Smooth muscle cell (in vitro differentiated cells): ENCODE measurements at regions not wholly inside any gene's neighbourhood (a gene's known extent, or its start where the extent isn't known, plus 50 kb on each side); places are given as distances from the start of the nearest gene placed in this dataset.
A peak's percentile ranks its signal among the peaks of the same experiment; 100 is the strongest.

Source experiments
- DNase-seq: peaks from one replicate; lab custom pipeline; 2025; ENCODE audit not compliant: unreplicated experiment; lab: John Stamatoyannopoulos, UW
- H2AFZ ChIP-seq: fragments of 200-600 bp; sonication (generic); 2 replicates; pipeline ENCODE4 v1.6.0; 2016; ENCODE audit warnings: antibody characterized with exemption, low read depth, mild to moderate bottlenecking
- H3F3A ChIP-seq: fragments of 200-600 bp; sonication (generic); 2 replicates; pipeline ENCODE4 v1.6.0; 2017; ENCODE audit warnings: antibody characterized with exemption, low read depth
- H3K27ac ChIP-seq: fragments of 200-600 bp; sonication (generic); 2 replicates; pipeline ENCODE4 v1.5.1; 2016; ENCODE audit warnings: low read depth, mild to moderate bottlenecking
- H3K27me3 ChIP-seq: fragments of 200-600 bp; sonication (generic); 2 replicates; pipeline ENCODE4 v1.6.1; 2016; ENCODE audit warnings: low read depth, mild to moderate bottlenecking
- H3K36me3 ChIP-seq: fragments of 200-600 bp; sonication (generic); 2 replicates; pipeline ENCODE4 v1.5.1; 2016; ENCODE audit warnings: low read depth
- H3K4me1 ChIP-seq: fragments of 200-600 bp; sonication (generic); 2 replicates; pipeline ENCODE4 v1.5.1; 2016; ENCODE audit warnings: low read depth
- H3K4me2 ChIP-seq: fragments of 200-600 bp; sonication (generic); 2 replicates; pipeline ENCODE4 v1.6.0; 2016; ENCODE audit warnings: mild to moderate bottlenecking
- H3K4me3 ChIP-seq: fragments of 200-600 bp; sonication (generic); 2 replicates; pipeline ENCODE4 v1.5.1; 2016; ENCODE audit warnings: mild to moderate bottlenecking
- H3K79me2 ChIP-seq: fragments of 200-600 bp; sonication (generic); 2 replicates; pipeline ENCODE4 v1.6.0; 2016; ENCODE audit warnings: low read depth, mild to moderate bottlenecking
- H3K9ac ChIP-seq: fragments of 200-600 bp; sonication (generic); 2 replicates; pipeline ENCODE4 v1.6.0; 2016; ENCODE audit warnings: low read depth
- H3K9me3 ChIP-seq: fragments of 200-600 bp; sonication (generic); replicated peaks from 2 replicates; pipeline ENCODE4 v1.5.1; 2016; ENCODE audit warnings: low read depth
- H4K20me1 ChIP-seq: fragments of 200-600 bp; sonication (generic); 2 replicates; pipeline ENCODE4 v1.6.0; 2016; ENCODE audit warnings: low read depth
- WGBS: methylation state at CpG from one replicate; pipeline ENCODE4 v1.1.7; 2016; ENCODE audit warnings: low lambda C conversion rate; 5-methylcytosine and 5-hydroxymethylcytosine counted together
- TF ChIP-seq, protein P1 (sequence below): fragments of 200-600 bp; sonication (generic); IDR thresholded peaks from 2 replicates; pipeline ENCODE4 v1.5.1; 2017; ENCODE audit warnings: borderline replicate concordance, mild to moderate bottlenecking, antibody characterized with exemption; ENCODE audit not compliant: insufficient read depth, poor library complexity, severe bottlenecking

- Histone ChIP-seq H3K4me2 (peak overlapping the region; percentile 25), H3K27me3 (no peaks in the 10 kb centered on the region), H3K9ac (no peak overlapping the region), H2AFZ (peak overlapping the region; percentile 45), H3K27ac (no peak overlapping the region), H3F3A (no peaks in the 10 kb centered on the region), H3K79me2 (no peaks in the 10 kb centered on the region), H3K36me3 (no peaks in the 10 kb centered on the region), H3K4me3 (no peak overlapping the region), H4K20me1 (no peaks in the 10 kb centered on the region), H3K4me1 (no peaks in the 10 kb centered on the region), H3K9me3 (no peaks in the 10 kb centered on the region)
- no peak for DNase-seq
- TF ChIP-seq, protein P1, sequence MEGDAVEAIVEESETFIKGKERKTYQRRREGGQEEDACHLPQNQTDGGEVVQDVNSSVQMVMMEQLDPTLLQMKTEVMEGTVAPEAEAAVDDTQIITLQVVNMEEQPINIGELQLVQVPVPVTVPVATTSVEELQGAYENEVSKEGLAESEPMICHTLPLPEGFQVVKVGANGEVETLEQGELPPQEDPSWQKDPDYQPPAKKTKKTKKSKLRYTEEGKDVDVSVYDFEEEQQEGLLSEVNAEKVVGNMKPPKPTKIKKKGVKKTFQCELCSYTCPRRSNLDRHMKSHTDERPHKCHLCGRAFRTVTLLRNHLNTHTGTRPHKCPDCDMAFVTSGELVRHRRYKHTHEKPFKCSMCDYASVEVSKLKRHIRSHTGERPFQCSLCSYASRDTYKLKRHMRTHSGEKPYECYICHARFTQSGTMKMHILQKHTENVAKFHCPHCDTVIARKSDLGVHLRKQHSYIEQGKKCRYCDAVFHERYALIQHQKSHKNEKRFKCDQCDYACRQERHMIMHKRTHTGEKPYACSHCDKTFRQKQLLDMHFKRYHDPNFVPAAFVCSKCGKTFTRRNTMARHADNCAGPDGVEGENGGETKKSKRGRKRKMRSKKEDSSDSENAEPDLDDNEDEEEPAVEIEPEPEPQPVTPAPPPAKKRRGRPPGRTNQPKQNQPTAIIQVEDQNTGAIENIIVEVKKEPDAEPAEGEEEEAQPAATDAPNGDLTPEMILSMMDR, result no peak
- WGBS, result 63% methylated on average over 1 of the region's 1 CpG
These were observed 135.2 kb upstream of the COL11A1 start for GRCh38 chr1:103243481-103243880.

DNA sequence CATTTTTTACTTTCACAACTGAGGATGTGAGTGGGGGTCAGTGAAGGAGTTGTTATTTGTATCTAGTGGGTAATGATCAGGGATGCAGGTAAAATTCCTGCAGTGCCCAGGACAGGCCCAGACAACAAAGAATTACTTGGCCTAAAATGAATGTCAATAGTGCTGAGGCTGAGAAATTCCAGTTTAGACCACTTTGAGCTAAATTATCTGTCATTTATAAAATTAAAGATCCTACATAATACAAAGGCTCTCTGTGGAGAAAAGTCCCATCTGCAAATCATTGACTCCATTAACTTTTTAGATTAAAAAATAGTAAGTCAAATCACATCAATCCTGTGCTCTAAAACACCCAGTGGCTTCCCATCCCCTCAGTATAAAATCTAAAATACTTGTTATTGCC, 130.7 kb upstream of the COL11A1 start:
- Histone ChIP-seq H3K27me3 (no peaks in the 10 kb centered on the region), H3K36me3 (no peaks in the 10 kb centered on the region), H4K20me1 (no peaks in the 10 kb centered on the region), H3K79me2 (no peaks in the 10 kb centered on the region), H3K9me3 (no peaks in the 10 kb centered on the region), H3K4me2 (no peak overlapping the region), H2AFZ (no peak overlapping the region), H3K27ac (no peak overlapping the region), H3K4me3 (no peak overlapping the region), H3K4me1 (no peaks in the 10 kb centered on the region), H3F3A (no peaks in the 10 kb centered on the region), H3K9ac (no peak overlapping the region)
- TF ChIP-seq, protein P1, result no peak
- no peak for DNase-seq

DNA sequence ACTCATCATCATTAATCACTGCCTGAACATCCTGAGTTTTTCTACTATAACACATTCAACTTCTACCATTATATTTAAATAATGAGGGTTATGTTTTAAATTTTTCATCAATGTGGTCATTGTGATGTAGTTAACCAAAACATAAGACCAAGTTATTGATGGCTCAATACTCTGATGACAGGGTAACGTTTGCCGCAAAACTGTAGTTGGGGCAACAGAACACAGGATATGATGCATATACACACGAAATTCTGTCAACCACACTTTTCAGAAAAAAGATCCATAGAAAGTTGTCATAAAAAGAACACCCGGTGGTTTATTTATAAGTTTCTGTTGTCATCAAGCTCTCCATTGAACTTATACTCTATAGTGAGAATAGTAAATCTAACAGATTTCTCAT, 121.7 kb upstream of the COL11A1 start:
- no peaks in the 10 kb centered on the region for H3K36me3 ChIP-seq
- DNase-seq, result no peak
- H2AFZ ChIP-seq, result no peak overlapping the region
- H3K9ac ChIP-seq, result no peak overlapping the region
- no peaks in the 10 kb centered on the region for H3K79me2 ChIP-seq
- TF ChIP-seq, protein P1, result no peak
- H3K9me3 ChIP-seq, result no peaks in the 10 kb centered on the region
- H3F3A ChIP-seq, result no peaks in the 10 kb centered on the region
- no peaks in the 10 kb centered on the region for H3K4me1 ChIP-seq
- H3K4me2 ChIP-seq, result no peak overlapping the region
- H3K27me3 ChIP-seq, result no peaks in the 10 kb centered on the region
- 96% methylated on average over 4 of the region's 4 CpGs for WGBS
- no peaks in the 10 kb centered on the region for H4K20me1 ChIP-seq
- H3K4me3 ChIP-seq, result no peak overlapping the region
- no peak overlapping the region for H3K27ac ChIP-seq

GRCh38 chr1:103220631-103221041, 112.3 kb upstream of the COL11A1 start:
- DNase-seq, result no peak

More at GRCh38 chr1:103220631-103221041, 112.3 kb upstream of the COL11A1 start:
- H3K36me3 ChIP-seq, result no peaks in the 10 kb centered on the region
- WGBS, result 49% methylated on average over 1 of the region's 1 CpG
- no peaks in the 10 kb centered on the region for H3K27me3 ChIP-seq
- peak overlapping the region; percentile 51 for H3K4me2 ChIP-seq
- H3K9me3 ChIP-seq, result no peaks in the 10 kb centered on the region
- no peaks in the 10 kb centered on the region for H3F3A ChIP-seq
- no peaks in the 10 kb centered on the region for H3K79me2 ChIP-seq
- peak overlapping the region; percentile 17 for H2AFZ ChIP-seq
- no peak overlapping the region for H3K9ac ChIP-seq
- TF ChIP-seq, protein P1, result no peak
- H4K20me1 ChIP-seq, result no peaks in the 10 kb centered on the region
- H3K4me1 ChIP-seq, result peaks cover 7% of the 10 kb centered on the region
- no peak overlapping the region for H3K4me3 ChIP-seq
- H3K27ac ChIP-seq, result peak overlapping the region; percentile 58
